HEK293 (cell line): ENCODE measurements at regions not wholly inside any gene's neighbourhood (a gene's known extent, or its start where the extent isn't known, plus 50 kb on each side); places are given as distances from the start of the nearest gene placed in this dataset.
"Not testable (repeated sequence)": the region's sequence is repeated elsewhere in the genome, so short reads cannot be mapped to it uniquely, and the experiment has no call there.

Source experiments
- SP2 ChIP-seq: fragments of 450-650 bp; formaldehyde crosslinking; IDR thresholded peaks from 2 replicates; pipeline ENCODE4 v1.5.1; 2016; ENCODE audit warnings: missing biosample characterization, missing genetic modification characterization
- ZNF140 ChIP-seq: fragments of 450-650 bp; formaldehyde crosslinking; IDR thresholded peaks from 2 replicates; pipeline ENCODE4 v1.5.1; 2016; ENCODE audit warnings: missing biosample characterization, missing genetic modification characterization
- TF ChIP-seq, protein P1 (sequence below): fragments of 450-650 bp; formaldehyde crosslinking; IDR thresholded peaks from 2 replicates; pipeline ENCODE4 v1.5.1; 2016; ENCODE audit warnings: missing biosample characterization, missing genetic modification characterization, borderline replicate concordance

- TF ChIP-seq, protein P1, sequence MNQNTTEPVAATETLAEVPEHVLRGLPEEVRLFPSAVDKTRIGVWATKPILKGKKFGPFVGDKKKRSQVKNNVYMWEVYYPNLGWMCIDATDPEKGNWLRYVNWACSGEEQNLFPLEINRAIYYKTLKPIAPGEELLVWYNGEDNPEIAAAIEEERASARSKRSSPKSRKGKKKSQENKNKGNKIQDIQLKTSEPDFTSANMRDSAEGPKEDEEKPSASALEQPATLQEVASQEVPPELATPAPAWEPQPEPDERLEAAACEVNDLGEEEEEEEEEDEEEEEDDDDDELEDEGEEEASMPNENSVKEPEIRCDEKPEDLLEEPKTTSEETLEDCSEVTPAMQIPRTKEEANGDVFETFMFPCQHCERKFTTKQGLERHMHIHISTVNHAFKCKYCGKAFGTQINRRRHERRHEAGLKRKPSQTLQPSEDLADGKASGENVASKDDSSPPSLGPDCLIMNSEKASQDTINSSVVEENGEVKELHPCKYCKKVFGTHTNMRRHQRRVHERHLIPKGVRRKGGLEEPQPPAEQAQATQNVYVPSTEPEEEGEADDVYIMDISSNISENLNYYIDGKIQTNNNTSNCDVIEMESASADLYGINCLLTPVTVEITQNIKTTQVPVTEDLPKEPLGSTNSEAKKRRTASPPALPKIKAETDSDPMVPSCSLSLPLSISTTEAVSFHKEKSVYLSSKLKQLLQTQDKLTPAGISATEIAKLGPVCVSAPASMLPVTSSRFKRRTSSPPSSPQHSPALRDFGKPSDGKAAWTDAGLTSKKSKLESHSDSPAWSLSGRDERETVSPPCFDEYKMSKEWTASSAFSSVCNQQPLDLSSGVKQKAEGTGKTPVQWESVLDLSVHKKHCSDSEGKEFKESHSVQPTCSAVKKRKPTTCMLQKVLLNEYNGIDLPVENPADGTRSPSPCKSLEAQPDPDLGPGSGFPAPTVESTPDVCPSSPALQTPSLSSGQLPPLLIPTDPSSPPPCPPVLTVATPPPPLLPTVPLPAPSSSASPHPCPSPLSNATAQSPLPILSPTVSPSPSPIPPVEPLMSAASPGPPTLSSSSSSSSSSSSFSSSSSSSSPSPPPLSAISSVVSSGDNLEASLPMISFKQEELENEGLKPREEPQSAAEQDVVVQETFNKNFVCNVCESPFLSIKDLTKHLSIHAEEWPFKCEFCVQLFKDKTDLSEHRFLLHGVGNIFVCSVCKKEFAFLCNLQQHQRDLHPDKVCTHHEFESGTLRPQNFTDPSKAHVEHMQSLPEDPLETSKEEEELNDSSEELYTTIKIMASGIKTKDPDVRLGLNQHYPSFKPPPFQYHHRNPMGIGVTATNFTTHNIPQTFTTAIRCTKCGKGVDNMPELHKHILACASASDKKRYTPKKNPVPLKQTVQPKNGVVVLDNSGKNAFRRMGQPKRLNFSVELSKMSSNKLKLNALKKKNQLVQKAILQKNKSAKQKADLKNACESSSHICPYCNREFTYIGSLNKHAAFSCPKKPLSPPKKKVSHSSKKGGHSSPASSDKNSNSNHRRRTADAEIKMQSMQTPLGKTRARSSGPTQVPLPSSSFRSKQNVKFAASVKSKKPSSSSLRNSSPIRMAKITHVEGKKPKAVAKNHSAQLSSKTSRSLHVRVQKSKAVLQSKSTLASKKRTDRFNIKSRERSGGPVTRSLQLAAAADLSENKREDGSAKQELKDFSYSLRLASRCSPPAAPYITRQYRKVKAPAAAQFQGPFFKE: not testable (repeated sequence)
- not testable (repeated sequence) for TF ChIP-seq ZNF140, SP2 (tag by site-specific recombination)
Measured at GRCh38 chr6:97779039-97779766, 496.2 kb upstream of the MMS22L start.
